Gastroesophageal sphincter (tissue), 4 donors: ENCODE measurements at regions not wholly inside any gene's neighbourhood (a gene's known extent, or its start where the extent isn't known, plus 50 kb on each side); places are given as distances from the start of the nearest gene placed in this dataset.

ENCODE experiments used
- ATAC-seq: fragments of 150-250 bp; one replicate; pipeline ENCODE4 v1.9.1; 2016; ENCODE audit warnings: mild to moderate bottlenecking, moderate library complexity
- H3K27ac ChIP-seq, 4 donors: fragments of 200-600 bp; sonication (generic) in 3 of 4; 1 replicate in 3 of 4; 2 replicates in 1 of 4; pipeline ENCODE4 v1.5.1; 2016 to 2019
- H3K27me3 ChIP-seq: fragments of 200-600 bp; sonication (generic); one replicate; pipeline ENCODE4 v1.5.1; 2019
- H3K36me3 ChIP-seq, 2 donors: fragments of 200-600 bp; sonication (generic); one replicate each; pipeline ENCODE4 v1.5.1; 2019; ENCODE audit warnings: control low read depth in 1 of 2
- H3K4me1 ChIP-seq, 3 donors: fragments of 200-600 bp; sonication (generic); 1 replicate in 2 of 3; 2 replicates in 1 of 3; pipeline ENCODE4 v1.5.1; 2016 to 2019; ENCODE audit warnings: control low read depth in 2 of 3
- H3K4me3 ChIP-seq, 2 donors: fragments of 200-600 bp; sonication (generic); one replicate each; pipeline ENCODE4 v1.5.1; 2019; ENCODE audit warnings: mild to moderate bottlenecking in 1 of 2, moderate library complexity in 1 of 2
- H3K9me3 ChIP-seq, 3 donors: fragments of 200-600 bp; sonication (generic); one replicate each; pipeline ENCODE4 v1.5.1; 2017 to 2019; ENCODE audit warnings: control low read depth in 2 of 3
- CTCF ChIP-seq, 4 experiments: fragments of 200-600 bp in 2 of 4; fragments of 450-650 bp in 2 of 4; sonication (generic) in 1 of 4; IDR thresholded peaks; one replicate each; pipeline ENCODE4 v1.5.1; 2017 to 2019; ENCODE audit warnings: antibody characterized with exemption in 4 of 4, mild to moderate bottlenecking in 2 of 4, moderate library complexity in 2 of 4
- EP300 ChIP-seq: sonication (generic); formaldehyde crosslinking; IDR thresholded peaks from one replicate; pipeline ENCODE4 v1.6.1; 2017; ENCODE audit warnings: antibody characterized with exemption, mild to moderate bottlenecking
- POLR2A ChIP-seq, 2 donors: fragments of 450-650 bp; IDR thresholded peaks; one replicate each; pipeline ENCODE4 v1.6.1; 2017; ENCODE audit warnings: antibody characterized with exemption in 2 of 2, mild to moderate bottlenecking in 2 of 2, moderate library complexity in 1 of 2
- POLR2AphosphoS5 ChIP-seq: sonication (generic); formaldehyde crosslinking; IDR thresholded peaks from one replicate; pipeline ENCODE4 v1.6.1; 2017; ENCODE audit warnings: antibody characterized with exemption
- WGBS, 2 donors: methylation state at CpG; one replicate each; pipeline ENCODE4 v1.1.5; 2018; ENCODE audit warnings: low coverage in 1 of 2; 5-methylcytosine and 5-hydroxymethylcytosine counted together

GRCh38 chr10:104505521-104506042 lies 135.5 kb upstream of the SORCS3 start:
- Histone ChIP-seq H3K4me3 (no peak overlapping the region), H3K4me1 (no peaks in the 10 kb centered on the region), H3K9me3 (no peaks in the 10 kb centered on the region), H3K27ac (no peak overlapping the region), H3K27me3 (peaks cover 13% of the 10 kb centered on the region), H3K36me3 (no peaks in the 10 kb centered on the region)
- TF ChIP-seq POLR2AphosphoS5: no peak
- TF ChIP-seq POLR2A (IDR thresholded peaks at IDR 0.05): no peak
- WGBS, 2 donors: 68 to 72% methylated on average over 3 of the region's 3 CpGs
- ATAC-seq: no peak

GRCh38 chr10:104509981-104510380 lies 131.1 kb upstream of the SORCS3 start:
- peaks cover 15% of the 10 kb centered on the region for H3K27me3 ChIP-seq
- 33 to 61% methylated on average over 1 to 3 of the region's 3 CpGs for WGBS, 2 donors
- TF ChIP-seq CTCF (IDR thresholded peaks at IDR 0.05): no peak
- TF ChIP-seq EP300: no peak
- no peak for TF ChIP-seq POLR2AphosphoS5
- no peak for TF ChIP-seq POLR2A (IDR thresholded peaks at IDR 0.05)
- no peaks in the 10 kb centered on the region for H3K9me3 ChIP-seq
- ATAC-seq: no peak
- H3K4me3 ChIP-seq: no peak overlapping the region
- no peak overlapping the region for H3K27ac ChIP-seq
- H3K4me1 ChIP-seq: no peaks in the 10 kb centered on the region
- no peaks in the 10 kb centered on the region for H3K36me3 ChIP-seq

- no peak for ATAC-seq
- Histone ChIP-seq H3K9me3 (no peaks in the 10 kb centered on the region), H3K27ac (no peak overlapping the region), H3K27me3 (peaks cover 15% of the 10 kb centered on the region), H3K4me1 (no peaks in the 10 kb centered on the region), H3K4me3 (no peak overlapping the region), H3K36me3 (no peaks in the 10 kb centered on the region)
- WGBS, 2 donors: 71 to 93% methylated on average over 1 to 2 of the region's 2 CpGs
- TF ChIP-seq CTCF (IDR thresholded peaks at IDR 0.05): no peak
These were observed 130.4 kb upstream of the SORCS3 start for GRCh38 chr10:104510644-104511043.

GRCh38 chr10:104512800-104513199 lies 128.3 kb upstream of the SORCS3 start:
- 45 to 48% methylated on average over 7 to 8 of the region's 8 CpGs for WGBS, 2 donors

GRCh38 chr10:104515678-104516199 lies 125.4 kb upstream of the SORCS3 start:
- Histone ChIP-seq H3K9me3 (no peaks in the 10 kb centered on the region), H3K27ac (no peak overlapping the region), H3K4me3 (no peak overlapping the region), H3K27me3 (peaks cover 16% of the 10 kb centered on the region), H3K4me1 (no peaks in the 10 kb centered on the region), H3K36me3 (no peaks in the 10 kb centered on the region)
- no peak for ATAC-seq
- 0 to 40% methylated on average over 1 to 2 of the region's 2 CpGs for WGBS, 2 donors
- TF ChIP-seq CTCF (IDR thresholded peaks at IDR 0.05): no peak
- TF ChIP-seq POLR2A (IDR thresholded peaks at IDR 0.05): no peak
- no peak for TF ChIP-seq EP300
- no peak for TF ChIP-seq POLR2AphosphoS5

More at GRCh38 chr10:104512800-104513199, 128.3 kb upstream of the SORCS3 start:
- no peaks in the 10 kb centered on the region for H3K4me1 ChIP-seq
- TF ChIP-seq POLR2AphosphoS5 (no peak), EP300 (no peak), CTCF (IDR thresholded peaks at IDR 0.05) (no peak), POLR2A (IDR thresholded peaks at IDR 0.05) (no peak)
- H3K36me3 ChIP-seq: no peaks in the 10 kb centered on the region
- H3K27me3 ChIP-seq: peaks cover 22% of the 10 kb centered on the region
- H3K27ac ChIP-seq: no peak overlapping the region
- ATAC-seq: no peak
- no peak overlapping the region for H3K4me3 ChIP-seq
- H3K9me3 ChIP-seq: no peaks in the 10 kb centered on the region
